Right lobe of liver (tissue), 6 donors: ENCODE measurements at regions not wholly inside any gene's neighbourhood (a gene's known extent, or its start where the extent isn't known, plus 50 kb on each side); places are given as distances from the start of the nearest gene placed in this dataset.
A peak's percentile ranks its signal among the peaks of the same experiment; 100 is the strongest.

Experiments used
- ATAC-seq, 4 donors: fragments of 200-7000 bp; cut with Tn5 transposase; one replicate each; pipeline ENCODE4 v1.9.1; 2020; ENCODE audit warnings: mild to moderate bottlenecking in 4 of 4, moderate library complexity in 4 of 4
- DNase-seq, 3 donors: peaks; one replicate each; pipeline ENCODE4 v3.0.0-alpha.2; 2020
- H3K27ac ChIP-seq, 3 donors: fragments of 200-600 bp; one replicate each; pipeline ENCODE4 v1.8.0; 2022
- H3K27me3 ChIP-seq, 2 donors: fragments of 200-600 bp; one replicate each; pipeline ENCODE4 v1.8.0; 2022
- H3K36me3 ChIP-seq, 4 donors: fragments of 200-600 bp; sonication (generic) in 1 of 4; one replicate each; pipeline versions ENCODE4 v1.5.1 to v1.8.0; 2017 to 2022; ENCODE audit warnings: control low read depth in 1 of 4
- H3K4me1 ChIP-seq, 4 donors: fragments of 200-600 bp; sonication (generic) in 1 of 4; one replicate each; pipeline versions ENCODE4 v1.5.1 to v1.8.0; 2017 to 2022; ENCODE audit warnings: control low read depth in 1 of 4
- H3K4me3 ChIP-seq, 3 donors: fragments of 200-600 bp; one replicate each; pipeline ENCODE4 v1.8.0; 2022
- H3K9me3 ChIP-seq, 4 donors: fragments of 200-600 bp; sonication (generic) in 1 of 4; one replicate each; pipeline versions ENCODE4 v1.5.1 to v1.8.0; 2017 to 2022; ENCODE audit warnings: control low read depth in 1 of 4
- CTCF ChIP-seq, 4 donors: fragments of 200-600 bp in 3 of 4; fragments of 450-650 bp in 1 of 4; IDR thresholded peaks; one replicate each; pipeline versions ENCODE4 v1.5.1 to v1.8.0; 2016 to 2022; ENCODE audit warnings: antibody characterized with exemption in 4 of 4, mild to moderate bottlenecking in 2 of 4
- POLR2A ChIP-seq: fragments of 450-650 bp; IDR thresholded peaks from one replicate; pipeline ENCODE4 v1.6.1; 2017; ENCODE audit warnings: antibody characterized with exemption, mild to moderate bottlenecking
- WGBS: methylation state at CpG from one replicate; pipeline ENCODE4 v1.1.6; 2018; ENCODE audit warnings: low coverage, low lambda C conversion rate; ENCODE audit not compliant: insufficient coverage; ENCODE audit errors: missing lambda C conversion rate; 5-methylcytosine and 5-hydroxymethylcytosine counted together
- intact Hi-C, 2 donors: fragments of 100-400 bp; cut with DNase I; formaldehyde crosslinking; loops; one replicate each; pipeline versions ENCODE4 v1.11.2 to v1.14.1; 2022
- donor health status: DM: no; HTN: yes; CAD: no.
- donor health status: DM: no; HTN: no; CAD: no.
- donor health status: DM: no; HTN: no; CAD: no.
- donor health status: DM: no; HTN: yes; CAD: no.
- donor health status: DM: no; HTN: yes; CAD: no.

GRCh38 chr18:56458770-56459712, 179.4 kb downstream of the TXNL1 start:
- Histone ChIP-seq H3K4me3 (no peak overlapping the region), H3K27ac (peak overlapping the region; percentile 2 to 24 (median 9)), H3K9me3 (no peaks in the 10 kb centered on the region), H3K4me1 (no peaks in the 10 kb centered on the region), H3K36me3 (no peaks in the 10 kb centered on the region), H3K27me3 (no peaks in the 10 kb centered on the region)
- intact Hi-C loops = no loop called here
- WGBS = 57% methylated on average over 13 of the region's 13 CpGs
- no peak for DNase-seq
- peak; percentile 56 to 85 (median 78) for ATAC-seq
- TF ChIP-seq CTCF (IDR thresholded peaks at IDR 0.05) = no peak

DNA sequence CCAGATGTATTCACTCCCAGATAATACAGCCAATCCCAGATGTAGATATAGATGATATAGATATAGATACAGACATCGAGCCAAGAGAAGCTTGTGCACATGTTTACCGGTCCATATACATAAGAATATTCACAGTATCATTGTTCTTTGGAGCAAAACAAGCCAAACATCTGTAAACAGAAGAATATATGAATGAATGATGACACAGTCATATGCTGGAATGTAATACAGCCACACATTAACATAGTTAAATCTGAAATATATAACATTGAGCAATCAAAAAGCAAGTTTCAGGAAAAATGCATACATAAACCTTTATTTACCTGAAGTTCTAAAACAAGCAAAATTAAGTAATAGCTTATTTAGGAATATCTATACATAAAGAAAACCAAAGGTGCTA, 182.5 kb downstream of the TXNL1 start:
- DNase-seq = no peak
- Histone ChIP-seq H3K36me3 (no peaks in the 10 kb centered on the region), H3K4me3 (no peak overlapping the region), H3K4me1 (no peaks in the 10 kb centered on the region), H3K27ac (no peak overlapping the region), H3K9me3 (no peaks in the 10 kb centered on the region), H3K27me3 (no peaks in the 10 kb centered on the region)
- no peak for ATAC-seq
- intact Hi-C loops = no loop called here
- TF ChIP-seq CTCF (IDR thresholded peaks at IDR 0.05) = no peak
- no peak for TF ChIP-seq POLR2A
- 84% methylated on average over 2 of the region's 2 CpGs for WGBS

DNA sequence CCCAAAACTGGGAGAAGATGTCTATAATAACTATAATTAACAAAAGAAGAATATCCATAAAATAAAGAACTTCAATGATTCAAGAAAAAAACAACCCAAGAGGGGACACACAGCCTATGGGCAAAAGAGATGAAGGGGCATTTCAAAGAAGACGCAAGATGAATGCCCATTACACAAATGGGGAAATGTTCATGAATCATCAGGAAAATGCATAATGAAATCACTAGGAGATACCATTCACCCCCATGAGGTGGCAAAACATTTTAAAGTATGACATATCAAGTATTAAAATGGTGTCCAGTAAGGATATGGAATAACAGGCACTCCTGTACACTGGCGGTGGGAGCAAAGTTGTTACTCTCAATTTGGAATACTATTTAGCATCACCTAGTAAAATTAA, 183.3 kb downstream of the TXNL1 start:
- Histone ChIP-seq H3K36me3 (no peaks in the 10 kb centered on the region), H3K27me3 (no peaks in the 10 kb centered on the region), H3K4me1 (no peaks in the 10 kb centered on the region), H3K9me3 (no peaks in the 10 kb centered on the region), H3K27ac (no peak overlapping the region), H3K4me3 (no peak overlapping the region)
- intact Hi-C loops = no loop called here
- DNase-seq = no peak
- ATAC-seq = no peak
- no peak for TF ChIP-seq CTCF (IDR thresholded peaks at IDR 0.05)
- TF ChIP-seq POLR2A = no peak
- 92% methylated on average over 2 of the region's 2 CpGs for WGBS

GRCh38 chr18:56453631-56454030, 184.8 kb downstream of the TXNL1 start:
- TF ChIP-seq CTCF (IDR thresholded peaks at IDR 0.05) (no peak), POLR2A (no peak)
- 58% methylated on average over 3 of the region's 3 CpGs for WGBS
- no peak overlapping the region for H3K4me3 ChIP-seq
- no peaks in the 10 kb centered on the region for H3K27me3 ChIP-seq
- intact Hi-C loops = no loop called here
- no peaks in the 10 kb centered on the region for H3K9me3 ChIP-seq
- H3K36me3 ChIP-seq = no peaks in the 10 kb centered on the region
- no peak overlapping the region for H3K27ac ChIP-seq
- DNase-seq (no peak), ATAC-seq (no peak)
- H3K4me1 ChIP-seq = no peaks in the 10 kb centered on the region
